OCI-LY1 (cell line): ENCODE measurements at regions not wholly inside any gene's neighbourhood (a gene's known extent, or its start where the extent isn't known, plus 50 kb on each side); places are given as distances from the start of the nearest gene placed in this dataset.

Source experiments
- CTCF ChIP-seq: fragments of 200-600 bp; sonication (generic), shearing (Covaris generic); IDR thresholded peaks from 2 replicates; pipeline ENCODE4 v1.5.1; 2017; ENCODE audit warnings: mild to moderate bottlenecking, antibody characterized with exemption, low read length, moderate library complexity, mixed read lengths
- EZH2 ChIP-seq: fragments of 200-600 bp; sonication (generic), shearing (Covaris generic); IDR thresholded peaks from 2 replicates; pipeline ENCODE4 v1.8.0; 2017; ENCODE audit warnings: borderline replicate concordance, mixed run types, mild to moderate bottlenecking, antibody characterized with exemption, low read length, moderate library complexity, mixed read lengths

DNA sequence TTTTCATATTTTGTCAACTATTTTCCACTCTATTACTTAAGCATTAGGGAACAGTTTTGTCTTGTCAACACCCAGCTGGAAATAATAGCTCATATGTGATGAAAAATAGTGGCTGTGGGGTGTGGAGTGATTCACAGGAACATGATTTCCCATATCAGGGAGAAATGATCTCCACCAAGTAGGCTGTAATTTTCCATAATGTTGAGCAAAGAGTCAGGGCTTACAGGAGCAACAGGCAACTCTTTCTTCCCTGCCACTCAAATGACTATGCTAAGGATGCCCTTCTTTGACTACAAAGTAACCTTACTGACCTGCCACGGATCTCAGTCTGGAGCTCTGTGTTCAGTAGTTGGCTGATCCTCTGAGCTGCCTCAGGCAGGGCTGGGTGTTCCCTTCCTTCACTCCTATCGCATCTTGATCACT is 90.0 kb upstream of the GATB start:
- TF ChIP-seq CTCF (no peak), EZH2 (no peak)
